Skin of body (tissue), 1 donor: ENCODE measurements at regions not wholly inside any gene's neighbourhood (a gene's known extent, or its start where the extent isn't known, plus 50 kb on each side); places are given as distances from the start of the nearest gene placed in this dataset.

ENCODE experiments used
- DNase-seq: peaks from one replicate; lab custom pipeline; 2025; lab: John Stamatoyannopoulos, UW

- DNase-seq: no peak
Measured at GRCh38 chr14:65928995-65929394, 516.5 kb downstream of the FUT8 start.

GRCh38 chr14:65933400-65934069, 521.0 kb downstream of the FUT8 start:
- DNase-seq: no peak

GRCh38 chr14:65934070-65934435, 521.5 kb downstream of the FUT8 start:
- no peak for DNase-seq

- no peak for DNase-seq
Measured at GRCh38 chr14:65936342-65936975, 523.9 kb downstream of the FUT8 start.

GRCh38 chr14:65937079-65937959, 524.8 kb downstream of the FUT8 start:
- DNase-seq: no peak

- DNase-seq: no peak
Measured at GRCh38 chr14:65937960-65938316, 525.4 kb downstream of the FUT8 start.

GRCh38 chr14:65938738-65939137, 526.2 kb downstream of the FUT8 start:
- no peak for DNase-seq

GRCh38 chr14:65939184-65939583, 526.7 kb downstream of the FUT8 start:
- DNase-seq: no peak

- no peak for DNase-seq
Measured at GRCh38 chr14:65940056-65940735, 527.7 kb downstream of the FUT8 start.

- DNase-seq: no peak
Measured at GRCh38 chr14:65941091-65941490, 528.6 kb downstream of the FUT8 start.

- DNase-seq: no peak
Measured at GRCh38 chr14:65943150-65943549, 530.6 kb downstream of the FUT8 start.

- DNase-seq: no peak
Measured at GRCh38 chr14:65943916-65944410, 531.4 kb downstream of the FUT8 start.

GRCh38 chr14:65945327-65945726, 532.8 kb downstream of the FUT8 start:
- no peak for DNase-seq

GRCh38 chr14:65946494-65946893, 534.0 kb downstream of the FUT8 start:
- DNase-seq: no peak

GRCh38 chr14:65948302-65948701, 535.8 kb downstream of the FUT8 start:
- DNase-seq: no peak

- no peak for DNase-seq
Measured at GRCh38 chr14:65949711-65950516, 536.3 kb upstream of the CCDC196 start.

GRCh38 chr14:65954942-65955341, 531.2 kb upstream of the CCDC196 start:
- DNase-seq: no peak

- DNase-seq: no peak
Measured at GRCh38 chr14:65957631-65958205, 528.5 kb upstream of the CCDC196 start.

- DNase-seq: no peak
Measured at GRCh38 chr14:65958664-65959562, 527.3 kb upstream of the CCDC196 start.
